ENCODE measurements at regions not wholly inside any gene's neighbourhood (a gene's known extent, or its start where the extent isn't known, plus 50 kb on each side); places are given as distances from the start of the nearest gene placed in this dataset.
"Not testable (repeated sequence)": the region's sequence is repeated elsewhere in the genome, so short reads cannot be mapped to it uniquely, and the experiment has no call there.

GRCh38 chr11:24122291-24122690, 374.6 kb upstream of the LUZP2 start:
- no peak for DNase-seq

DNA sequence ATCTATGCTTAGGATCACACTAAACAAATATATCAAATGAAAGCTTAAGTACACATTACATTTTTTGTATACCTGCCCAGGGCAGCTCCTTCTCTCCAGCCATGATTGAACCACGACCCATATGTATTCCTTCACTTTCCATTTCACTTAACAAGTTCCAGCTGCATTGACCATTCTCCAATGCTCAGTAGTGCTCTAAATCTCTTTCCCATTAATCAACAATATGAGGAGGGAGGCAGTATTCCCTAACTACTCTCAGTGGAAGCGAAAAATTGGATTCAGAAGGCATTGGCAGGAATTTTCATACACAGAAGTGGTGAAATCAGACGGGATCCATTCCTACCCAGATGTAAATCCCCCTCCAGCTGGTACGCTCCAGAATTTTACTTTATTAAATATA, 372.0 kb upstream of the LUZP2 start:
- DNase-seq: no peak

DNA sequence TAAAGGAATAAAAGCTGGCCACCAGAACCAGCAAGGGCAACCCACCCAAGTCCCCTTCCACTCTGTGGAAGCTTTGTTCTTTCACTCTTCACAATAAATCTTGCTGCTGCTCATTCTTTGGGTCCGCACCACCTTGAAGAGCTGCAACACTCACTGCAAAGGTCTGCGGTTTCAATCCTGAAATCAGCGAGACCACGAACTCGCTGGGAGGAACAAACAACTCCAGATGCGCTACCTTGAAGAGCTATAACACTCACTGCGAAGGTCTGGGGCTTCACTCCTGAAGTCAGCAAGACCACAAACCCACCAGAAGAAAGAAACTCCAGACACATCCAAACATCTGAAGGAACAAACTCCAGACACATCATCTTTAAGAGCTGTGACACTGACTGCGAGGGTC, 365.2 kb upstream of the LUZP2 start:
- DNase-seq: no peak

- DNase-seq: no peak
Observed at GRCh38 chr11:24132471-24132870, 364.4 kb upstream of the LUZP2 start.

DNA sequence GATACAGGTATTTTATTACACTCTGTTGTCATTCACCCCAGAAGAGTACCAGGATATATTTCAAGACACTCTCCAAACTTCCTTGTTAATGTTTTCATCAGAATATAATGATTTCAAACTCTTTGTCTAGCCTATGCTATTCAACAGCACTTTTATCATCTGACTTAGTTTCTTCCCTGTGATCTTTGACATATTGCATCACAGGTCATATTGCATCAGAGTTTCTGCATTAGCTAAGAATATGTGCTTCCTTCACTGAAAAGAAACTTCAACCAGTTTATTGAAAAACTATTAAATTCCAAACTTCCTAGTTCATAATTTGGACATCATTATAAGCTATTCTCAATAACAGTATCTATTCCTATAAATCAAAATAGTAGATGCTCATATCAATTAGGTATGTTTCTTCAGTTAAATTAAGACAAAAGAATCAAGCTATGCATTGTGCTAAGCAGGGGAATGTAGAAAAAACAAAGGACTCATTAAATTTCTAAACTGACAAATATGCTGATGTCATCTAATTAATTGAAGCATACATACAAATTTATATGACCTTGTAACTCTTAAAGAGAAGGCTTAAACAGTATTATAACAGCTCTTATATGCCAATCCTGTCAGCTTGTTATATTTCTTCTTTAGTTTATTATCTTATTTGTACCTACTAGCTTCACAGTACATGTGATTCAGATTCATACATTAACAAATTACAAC, 361.8 kb upstream of the LUZP2 start:
- DNase-seq: no peak

DNA sequence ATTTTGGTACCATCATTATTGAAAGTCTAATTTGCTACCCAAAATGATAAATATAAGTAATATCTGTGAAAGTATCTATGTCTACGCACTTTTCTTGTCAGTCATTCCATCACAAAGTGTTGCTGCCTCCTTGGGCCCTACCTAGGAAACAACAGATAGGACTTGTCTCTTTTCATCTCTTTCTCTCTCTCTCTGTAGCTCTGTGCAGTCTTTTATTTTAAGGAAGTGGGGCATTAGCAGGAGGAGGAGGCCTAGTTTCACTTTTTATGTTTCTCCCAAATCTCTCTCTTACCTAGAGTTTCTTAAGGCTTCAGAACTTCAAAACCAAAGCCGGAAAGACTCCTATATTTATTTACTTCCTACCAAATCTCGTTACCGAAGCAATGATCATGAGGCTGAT, 354.8 kb upstream of the LUZP2 start:
- no peak for DNase-seq

DNA sequence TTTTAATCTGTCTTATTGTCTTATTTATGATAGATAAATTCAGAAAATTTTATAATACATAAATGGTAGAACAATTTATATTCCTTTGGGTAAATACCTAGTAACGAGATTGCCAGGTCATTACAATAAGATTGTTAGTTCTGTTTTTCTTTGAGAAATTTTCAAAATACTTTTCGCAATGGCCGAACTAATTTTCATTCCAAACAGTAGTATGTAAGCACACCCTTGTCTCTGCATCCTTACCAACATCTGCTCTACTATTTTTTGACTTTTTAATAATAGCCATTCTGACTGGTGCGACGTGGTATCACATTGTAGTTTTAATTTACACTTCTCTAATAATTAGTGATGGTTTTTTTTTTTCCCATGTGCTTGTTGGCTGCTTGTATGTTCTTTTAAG, 351.4 kb upstream of the LUZP2 start:
- DNase-seq: no peak

DNA sequence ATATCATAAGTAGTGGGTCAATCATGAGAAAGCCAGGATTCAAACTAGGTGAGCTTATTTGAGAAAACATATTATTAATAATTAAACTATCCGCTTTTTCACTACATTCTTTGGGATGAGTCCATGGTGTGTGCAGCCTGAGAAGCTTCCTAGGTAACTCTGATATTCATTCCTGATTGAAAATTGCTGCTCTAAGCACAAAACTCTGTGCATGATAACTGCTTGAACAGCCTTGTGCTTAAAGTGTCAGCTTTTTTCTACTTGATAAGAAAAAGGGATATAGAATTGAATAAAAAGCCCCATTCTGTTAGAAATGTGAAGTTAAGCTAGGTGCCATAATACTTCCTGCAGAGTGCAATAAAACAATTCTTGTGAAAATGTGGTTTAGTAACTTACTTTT, 343.5 kb upstream of the LUZP2 start:
- no peak for DNase-seq

DNA sequence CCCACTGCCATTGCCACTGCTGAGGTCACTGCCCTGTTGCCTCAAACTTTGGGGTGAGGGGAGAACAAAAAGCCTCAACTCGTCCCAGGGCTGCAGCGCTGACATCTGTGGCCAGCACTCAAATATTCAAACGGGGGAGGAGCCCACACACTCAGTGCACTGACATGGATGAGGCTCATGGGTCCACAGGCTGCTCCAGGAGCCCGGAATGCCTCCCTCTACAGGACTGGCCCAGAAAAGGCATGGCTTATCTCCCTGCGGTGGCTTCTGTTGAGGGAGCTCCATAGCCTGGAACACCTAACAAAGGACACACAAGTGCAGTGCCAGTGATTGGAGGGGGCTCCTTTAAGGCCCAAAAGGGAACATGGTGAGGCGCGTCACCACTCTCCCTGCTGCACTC, 341.1 kb upstream of the LUZP2 start:
- DNase-seq: no peak

DNA sequence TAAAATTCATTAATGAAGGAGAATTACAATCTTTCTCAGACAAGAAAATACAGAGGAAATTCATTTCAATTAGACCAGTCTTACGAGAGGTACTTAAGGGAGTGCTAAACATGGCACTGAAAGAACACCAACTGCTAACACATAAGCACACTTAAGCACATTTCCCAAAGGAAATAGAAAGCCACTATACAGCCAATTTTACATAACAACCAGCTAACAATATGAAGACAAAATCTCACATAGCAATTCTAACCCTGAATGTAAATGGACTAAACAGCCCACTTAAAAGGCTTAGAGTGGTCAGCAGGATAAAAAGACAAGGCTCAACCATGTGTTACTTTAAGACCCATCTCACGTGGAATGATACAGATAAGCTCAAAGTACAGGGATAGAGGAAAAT, 339.5 kb upstream of the LUZP2 start:
- DNase-seq: no peak

- DNase-seq: no peak
Observed at GRCh38 chr11:24161587-24161986, 335.3 kb upstream of the LUZP2 start.

DNA sequence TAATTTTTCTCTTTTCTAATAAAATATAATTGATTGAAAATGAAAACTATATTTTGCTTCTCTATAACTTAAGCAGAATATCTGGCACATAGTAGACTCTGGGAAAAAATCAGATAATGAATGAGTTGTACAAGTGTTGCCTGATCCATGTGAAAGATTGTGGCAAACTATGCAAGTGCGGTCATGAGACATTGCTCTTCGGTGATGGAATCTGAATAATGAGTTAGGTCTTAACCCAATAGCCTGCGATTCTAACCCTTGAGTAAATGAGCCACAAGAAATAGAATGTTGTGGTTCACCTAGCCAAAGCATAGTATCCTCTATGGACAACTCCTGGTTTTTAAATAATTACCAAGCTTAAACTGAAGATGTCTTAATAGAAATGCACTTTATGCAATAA, 333.7 kb upstream of the LUZP2 start:
- no peak for DNase-seq

DNA sequence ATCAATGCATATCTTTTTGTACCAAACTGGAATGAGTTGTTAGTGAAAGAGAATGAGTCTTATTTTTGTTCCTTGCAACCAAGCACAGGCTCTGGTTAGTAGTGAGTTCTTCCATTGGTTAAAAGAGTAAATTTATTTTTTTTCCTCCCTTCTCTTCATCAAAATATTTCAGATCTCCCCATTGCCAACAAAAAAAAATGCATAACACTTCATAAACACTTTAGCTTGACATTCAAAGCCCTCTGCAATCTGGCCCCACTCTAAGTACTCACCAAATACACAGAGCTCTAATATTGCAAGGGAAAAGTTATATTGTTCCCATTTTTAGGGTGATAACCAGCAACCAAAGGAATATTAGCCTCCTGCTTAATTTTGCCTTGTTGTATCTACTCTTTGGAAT, 333.0 kb upstream of the LUZP2 start:
- no peak for DNase-seq

DNA sequence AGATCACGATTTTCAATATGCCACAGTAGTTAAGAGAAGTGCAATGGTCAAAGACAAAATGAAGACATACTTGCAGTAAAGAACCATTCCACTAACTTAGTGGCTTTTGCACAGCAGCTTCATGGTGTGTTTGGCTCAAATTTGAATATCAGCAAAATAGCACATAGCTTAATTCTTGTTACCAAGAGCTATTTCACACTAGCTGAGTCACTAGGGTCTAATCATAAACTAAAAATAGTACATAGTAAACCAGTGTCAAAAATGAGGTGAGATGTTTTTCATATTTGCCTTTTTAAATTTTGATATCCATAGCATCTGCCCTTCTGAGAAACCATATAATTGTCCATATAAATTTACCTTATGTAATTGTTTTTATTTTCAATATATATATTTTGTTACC, 325.0 kb upstream of the LUZP2 start:
- DNase-seq: no peak

GRCh38 chr11:24181395-24182047, 315.3 kb upstream of the LUZP2 start:
- DNase-seq: no peak

DNA sequence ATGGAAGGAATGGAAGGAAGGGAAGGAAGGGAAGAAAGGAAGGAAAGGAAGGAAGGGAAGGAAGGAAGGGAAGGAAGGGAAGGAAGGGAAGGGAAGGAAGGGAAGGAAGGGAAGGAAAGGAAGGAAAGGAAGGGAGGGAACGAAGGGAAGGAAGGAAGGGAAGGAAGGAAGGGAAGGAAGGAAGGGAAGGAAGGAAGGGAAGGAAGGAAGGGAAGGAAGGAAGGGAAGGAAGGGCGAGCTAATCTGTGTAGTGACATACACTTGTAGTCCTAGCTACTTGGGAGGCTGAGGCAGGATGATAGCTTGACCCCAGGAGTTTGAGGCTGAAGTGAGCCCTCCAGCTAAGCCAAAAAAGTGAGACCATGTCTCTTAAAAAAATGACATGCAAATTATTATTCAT, 311.3 kb upstream of the LUZP2 start:
- DNase-seq: not testable (repeated sequence)

DNA sequence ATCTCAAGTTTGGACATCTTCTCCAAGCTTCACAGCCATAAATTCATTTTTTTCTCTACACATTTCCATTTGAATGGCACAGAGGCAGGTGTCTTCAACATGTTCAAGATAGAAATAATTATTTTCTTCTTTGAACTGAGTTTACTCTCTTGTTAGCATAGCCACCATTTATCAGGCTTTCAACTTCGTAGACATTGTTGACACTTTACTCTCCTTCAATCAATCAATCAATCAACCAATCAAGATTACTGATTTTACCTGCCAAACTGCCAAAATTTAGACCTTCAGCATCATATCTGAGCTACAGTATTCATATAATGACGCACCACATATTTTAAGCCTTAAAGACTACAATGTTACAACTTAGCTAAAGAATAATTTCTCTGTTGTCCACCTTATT, 300.1 kb upstream of the LUZP2 start:
- DNase-seq: no peak

DNA sequence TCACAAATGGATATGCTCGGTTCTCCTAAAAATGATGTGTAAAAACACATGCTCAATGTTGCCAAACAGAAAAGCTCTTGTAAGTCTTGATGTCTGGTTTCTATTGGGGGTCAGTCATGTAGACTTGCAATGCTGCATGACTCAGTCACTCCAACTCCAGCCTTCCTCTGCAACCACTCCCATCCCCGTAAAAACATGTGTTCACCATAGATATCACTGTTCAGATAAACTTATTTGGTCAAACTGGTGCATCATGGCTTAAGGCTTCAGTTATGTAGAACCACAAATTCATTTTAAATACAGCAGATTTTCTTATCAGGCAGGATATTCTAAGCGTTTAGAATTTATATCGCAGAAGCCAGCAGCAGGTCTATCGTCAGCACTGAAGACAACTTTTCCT, 298.4 kb upstream of the LUZP2 start:
- DNase-seq: no peak

DNA sequence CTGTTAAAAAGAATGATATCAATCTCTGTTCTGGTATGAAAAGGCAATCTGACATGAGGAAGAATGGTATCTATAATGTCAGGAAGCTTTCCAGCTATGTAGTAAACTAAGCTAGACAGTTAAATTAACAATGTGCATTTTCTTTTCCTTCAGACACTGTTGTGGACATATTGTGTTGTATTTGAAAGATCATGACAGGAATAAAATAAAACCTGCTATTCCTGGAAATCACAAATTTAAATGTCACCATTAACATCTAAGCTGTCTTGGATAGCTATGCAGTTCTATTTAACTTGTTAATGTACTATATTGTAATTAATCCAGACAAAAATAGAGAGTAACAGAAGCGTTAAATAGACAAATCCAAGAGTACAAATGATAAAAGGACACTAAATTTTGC, 297.4 kb upstream of the LUZP2 start:
- no peak for DNase-seq

DNA sequence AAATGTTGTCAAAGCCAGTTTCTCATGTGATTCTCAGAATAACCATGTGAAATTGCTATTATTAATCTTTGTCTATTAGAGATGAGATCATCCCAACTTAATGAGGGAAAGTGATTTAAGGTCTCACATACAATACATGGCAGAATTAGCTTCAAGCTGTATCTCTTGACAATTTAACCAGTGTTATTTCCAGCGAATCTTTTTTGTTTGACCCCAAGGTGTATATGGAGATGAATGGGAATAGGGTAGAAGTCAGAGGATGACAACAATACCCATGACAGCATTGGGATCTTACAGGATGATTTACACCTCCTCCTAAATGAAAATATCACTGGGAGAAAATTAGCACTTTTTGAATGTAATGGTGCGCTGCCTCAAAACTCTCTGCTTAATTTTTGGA, 290.8 kb upstream of the LUZP2 start:
- no peak for DNase-seq

GRCh38 chr11:24206511-24206910, 290.3 kb upstream of the LUZP2 start:
- DNase-seq: no peak

GRCh38 chr11:24216488-24216887, 280.4 kb upstream of the LUZP2 start:
- DNase-seq: no peak

DNA sequence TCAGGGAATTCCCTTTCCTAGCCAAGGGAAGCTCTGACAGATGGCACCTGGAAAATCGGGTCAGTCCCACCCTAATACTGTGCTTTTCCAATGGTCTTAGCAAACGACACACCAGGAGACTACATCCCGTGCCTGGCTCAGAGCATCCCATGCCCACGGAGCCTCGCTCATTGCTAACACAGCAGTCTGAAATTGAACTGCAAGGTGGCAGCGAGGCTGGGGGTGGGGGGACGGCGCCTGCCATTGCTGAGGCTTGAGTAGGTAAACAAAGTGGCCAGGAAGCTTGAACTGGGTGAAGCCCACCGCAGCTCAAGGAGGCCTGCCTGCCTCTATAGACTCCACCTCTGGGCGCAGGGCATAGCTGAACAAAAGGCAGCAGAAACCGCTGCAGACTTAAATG, 279.5 kb upstream of the LUZP2 start:
- not testable (repeated sequence) for DNase-seq

- DNase-seq: no peak
Observed at GRCh38 chr11:24225501-24225900, 271.4 kb upstream of the LUZP2 start.

- DNase-seq: no peak
Observed at GRCh38 chr11:24226606-24227005, 270.2 kb upstream of the LUZP2 start.

Measured in NCI-H1694 (cell line).